ENCODE measurements at regions not wholly inside any gene's neighbourhood (a gene's known extent, or its start where the extent isn't known, plus 50 kb on each side); places are given as distances from the start of the nearest gene placed in this dataset.

- no peak for TF ChIP-seq CTCF (IDR thresholded peaks at IDR 0.05)
- no peak for TF ChIP-seq ZNF671 (CRISPR knock-in tag; IDR thresholded peaks at IDR 0.05)
- no peak for TF ChIP-seq ZBTB21 (CRISPR knock-in tag; IDR thresholded peaks at IDR 0.05; ENCODE audit: borderline replicate concordance)
- no peak for TF ChIP-seq ZNF317 (CRISPR knock-in tag; IDR thresholded peaks at IDR 0.05; ENCODE audit: borderline replicate concordance, low read depth)
- TF ChIP-seq ESRRA (CRISPR knock-in tag; IDR thresholded peaks at IDR 0.05; ENCODE audit: borderline replicate concordance), result no peak
- no peak for TF ChIP-seq MAX (CRISPR knock-in tag; IDR thresholded peaks at IDR 0.05)
- TF ChIP-seq ZNF416 (CRISPR knock-in tag; IDR thresholded peaks at IDR 0.05), result no peak
- no peak for TF ChIP-seq TEAD4 (CRISPR knock-in tag; IDR thresholded peaks at IDR 0.05)
- no peak for TF ChIP-seq ZNF396 (CRISPR knock-in tag; IDR thresholded peaks at IDR 0.05; ENCODE audit: borderline replicate concordance)
- TF ChIP-seq HMGA2 (CRISPR knock-in tag; IDR thresholded peaks at IDR 0.05), result no peak
- no peak for TF ChIP-seq AFF4 (CRISPR knock-in tag; IDR thresholded peaks at IDR 0.05; ENCODE audit: borderline replicate concordance)
- no peak for TF ChIP-seq STAT6 (CRISPR knock-in tag; conservative IDR thresholded peaks at IDR 0.05; ENCODE audit: low read depth)
- no peak for TF ChIP-seq USF1 (CRISPR knock-in tag; IDR thresholded peaks at IDR 0.05)
- TF ChIP-seq SP1 (CRISPR knock-in tag; conservative IDR thresholded peaks at IDR 0.05), result no peak
Observed at GRCh38 chr15:69511015-69511414, 58.4 kb downstream of the RPLP1 start.

Data from WTC11 (cell line).